Caco-2 (cell line): ENCODE measurements at regions not wholly inside any gene's neighbourhood (a gene's known extent, or its start where the extent isn't known, plus 50 kb on each side); places are given as distances from the start of the nearest gene placed in this dataset.

ENCODE experiments used
- BruUV-seq: library from RNA; stranded (reverse); fragments of 400-500 nt; replicated peaks from 2 replicates; lab custom pipeline; 2021; lab: Mats Ljungman, UMichigan
- CTCF ChIA-PET: fragments of 300-600 bp; sonication (Branson Sonifier 250); formaldehyde crosslinking; loops from one replicate; lab custom pipeline; 2022; ENCODE audit warnings: antibody characterized with exemption; lab: Charles Lee
- POLR2A ChIA-PET: fragments of 300-600 bp; sonication (Branson Sonifier 250); formaldehyde crosslinking; loops from one replicate; lab custom pipeline; 2022; ENCODE audit warnings: antibody characterized with exemption; lab: Charles Lee
- DNase-seq, 2 experiments: peaks; one replicate each; pipeline versions ENCODE4 v3.0.0 to v3.0.0-alpha.2; 2020 to 2022
- H3K27me3 ChIP-seq: replicated peaks from 2 replicates; pipeline ENCODE4 v1.6.0; 2011; ENCODE audit warnings: low read length; ENCODE audit not compliant: control insufficient read depth, insufficient read depth
- H3K36me3 ChIP-seq: 2 replicates; pipeline ENCODE4 v1.5.1; 2011; ENCODE audit warnings: low read length; ENCODE audit not compliant: control insufficient read depth, insufficient read depth
- H3K4me1 ChIP-seq: fragments of 250-450 bp; sonication (Bioruptor Pico); 2 replicates; pipeline ENCODE4 v1.5.1; 2020; ENCODE audit warnings: mild to moderate bottlenecking
- H3K4me3 ChIP-seq: 2 replicates; pipeline ENCODE4 v1.5.1; 2011; ENCODE audit warnings: low read depth, mild to moderate bottlenecking, control low read depth, low read length
- H3K9me3 ChIP-seq: fragments of 250-450 bp; sonication (Bioruptor Pico); 2 replicates; pipeline ENCODE4 v1.5.1; 2020; ENCODE audit warnings: mild to moderate bottlenecking, moderate library complexity
- H3K27ac Mint-ChIP-seq: one replicate; pipeline ENCODE4 v1.8.0; 2022; ENCODE audit warnings: mixed read lengths; ENCODE audit not compliant: unreplicated experiment
- H3K27me3 Mint-ChIP-seq: one replicate; pipeline ENCODE4 v1.8.0; 2022; ENCODE audit warnings: mixed read lengths; ENCODE audit not compliant: insufficient read depth, unreplicated experiment
- H3K36me3 Mint-ChIP-seq: one replicate; pipeline ENCODE4 v1.8.0; 2022; ENCODE audit warnings: mild to moderate bottlenecking, mixed read lengths; ENCODE audit not compliant: insufficient read depth, unreplicated experiment
- H3K4me1 Mint-ChIP-seq: one replicate; pipeline ENCODE4 v1.8.0; 2022; ENCODE audit warnings: low read depth, mixed read lengths; ENCODE audit not compliant: unreplicated experiment
- H3K4me3 Mint-ChIP-seq: one replicate; pipeline ENCODE4 v1.8.0; 2022; ENCODE audit warnings: mild to moderate bottlenecking, moderate library complexity, mixed read lengths; ENCODE audit not compliant: unreplicated experiment
- H3K9me3 Mint-ChIP-seq: one replicate; pipeline ENCODE4 v1.8.0; 2022; ENCODE audit warnings: mixed read lengths; ENCODE audit not compliant: unreplicated experiment
- intact Hi-C: fragments of 100-400 bp; cut with micrococcal nuclease; formaldehyde crosslinking; loops from one replicate; pipeline ENCODE4 v1.10.0; 2022; ENCODE audit not compliant: unreplicated experiment
- TF ChIP-seq, protein P1 (sequence below), 2 experiments: fragments of 200-600 bp in 1 of 2; IDR thresholded peaks; 1 replicate in 1 of 2; 2 replicates in 1 of 2; pipeline versions ENCODE4 v1.5.1 to v1.8.0; 2011 to 2022; ENCODE audit warnings: antibody characterized with exemption in 1 of 2, control low read depth in 1 of 2, inconsistent platforms in 1 of 2, low read depth in 1 of 2, low read length in 1 of 2, mild to moderate bottlenecking in 1 of 2, moderate library complexity in 1 of 2; ENCODE audit not compliant: insufficient read depth in 1 of 2, severe bottlenecking in 1 of 2, unreplicated experiment in 1 of 2

DNA sequence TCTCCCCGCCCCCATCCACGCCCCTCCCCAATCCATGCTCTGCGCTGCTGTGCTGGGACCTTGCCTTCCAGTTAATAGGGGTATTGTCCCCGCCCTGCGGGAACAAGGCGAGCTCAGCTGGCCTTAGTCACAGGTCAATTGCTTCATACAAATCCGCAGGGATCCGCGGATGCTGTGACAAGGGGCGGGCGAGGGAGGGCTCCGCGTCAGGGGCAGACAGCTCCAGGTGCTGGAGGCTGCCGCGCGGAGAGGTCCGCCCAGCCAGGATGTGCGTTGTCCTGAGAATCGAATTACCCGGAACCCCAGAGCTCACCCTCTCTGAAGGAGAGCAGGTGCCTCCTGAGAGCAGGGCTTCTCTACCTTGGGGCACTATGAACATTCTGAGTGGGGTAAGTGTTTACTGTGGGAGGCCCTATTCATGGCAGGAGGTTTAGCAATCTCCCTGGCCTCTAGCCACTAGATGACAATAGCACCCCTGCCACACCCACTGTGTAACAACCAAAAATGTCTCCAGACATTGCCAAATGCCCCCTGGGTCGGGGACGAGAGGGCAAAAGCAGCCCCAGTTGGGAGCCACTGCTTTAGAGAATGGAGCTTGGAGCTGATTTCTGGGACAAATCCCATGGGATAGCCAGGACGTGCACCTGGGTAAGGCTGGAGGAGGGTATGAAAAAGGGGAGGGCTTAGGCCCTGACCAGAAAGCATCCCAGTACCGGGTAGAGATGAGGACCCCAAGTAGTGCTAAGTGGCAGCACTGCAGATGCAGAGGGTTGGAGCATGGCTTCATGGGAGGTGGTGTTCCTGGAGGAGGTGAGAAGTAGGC, 138.2 kb downstream of the CYLD start:
- intact Hi-C loops, result loop anchor here (5.0 kb wide), 1 partner anchor 48 kb away; no protein-coding TSS in a partner anchor
- Mint-ChIP-seq H3K27me3 (peaks cover 4% of the 10 kb centered on the region), H3K9me3 (peaks cover 13% of the 10 kb centered on the region), H3K27ac (no peak overlapping the region), H3K4me3 (no peak overlapping the region), H3K4me1 (no peaks in the 10 kb centered on the region), H3K36me3 (no peaks in the 10 kb centered on the region)
- BruUV-seq, result no TSS peak
- POLR2A ChIA-PET, result no interaction called here
- CTCF ChIA-PET, result no interaction called here
- DNase-seq, result no peak
- H3K27me3 ChIP-seq, result no peaks in the 10 kb centered on the region
- TF ChIP-seq, protein P1, sequence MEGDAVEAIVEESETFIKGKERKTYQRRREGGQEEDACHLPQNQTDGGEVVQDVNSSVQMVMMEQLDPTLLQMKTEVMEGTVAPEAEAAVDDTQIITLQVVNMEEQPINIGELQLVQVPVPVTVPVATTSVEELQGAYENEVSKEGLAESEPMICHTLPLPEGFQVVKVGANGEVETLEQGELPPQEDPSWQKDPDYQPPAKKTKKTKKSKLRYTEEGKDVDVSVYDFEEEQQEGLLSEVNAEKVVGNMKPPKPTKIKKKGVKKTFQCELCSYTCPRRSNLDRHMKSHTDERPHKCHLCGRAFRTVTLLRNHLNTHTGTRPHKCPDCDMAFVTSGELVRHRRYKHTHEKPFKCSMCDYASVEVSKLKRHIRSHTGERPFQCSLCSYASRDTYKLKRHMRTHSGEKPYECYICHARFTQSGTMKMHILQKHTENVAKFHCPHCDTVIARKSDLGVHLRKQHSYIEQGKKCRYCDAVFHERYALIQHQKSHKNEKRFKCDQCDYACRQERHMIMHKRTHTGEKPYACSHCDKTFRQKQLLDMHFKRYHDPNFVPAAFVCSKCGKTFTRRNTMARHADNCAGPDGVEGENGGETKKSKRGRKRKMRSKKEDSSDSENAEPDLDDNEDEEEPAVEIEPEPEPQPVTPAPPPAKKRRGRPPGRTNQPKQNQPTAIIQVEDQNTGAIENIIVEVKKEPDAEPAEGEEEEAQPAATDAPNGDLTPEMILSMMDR (IDR thresholded peaks at IDR 0.05; ENCODE audit: insufficient read depth in 1 of 2, low read depth in 1 of 2, low read length in 1 of 2, severe bottlenecking in 1 of 2, unreplicated experiment in 1 of 2), result no peak
- peaks cover 5% of the 10 kb centered on the region; the same call in 1 of the 2 replicates for H3K9me3 ChIP-seq
- H3K36me3 ChIP-seq, result no peaks in the 10 kb centered on the region
- no peak overlapping the region for H3K4me3 ChIP-seq
- no peaks in the 10 kb centered on the region for H3K4me1 ChIP-seq

DNA sequence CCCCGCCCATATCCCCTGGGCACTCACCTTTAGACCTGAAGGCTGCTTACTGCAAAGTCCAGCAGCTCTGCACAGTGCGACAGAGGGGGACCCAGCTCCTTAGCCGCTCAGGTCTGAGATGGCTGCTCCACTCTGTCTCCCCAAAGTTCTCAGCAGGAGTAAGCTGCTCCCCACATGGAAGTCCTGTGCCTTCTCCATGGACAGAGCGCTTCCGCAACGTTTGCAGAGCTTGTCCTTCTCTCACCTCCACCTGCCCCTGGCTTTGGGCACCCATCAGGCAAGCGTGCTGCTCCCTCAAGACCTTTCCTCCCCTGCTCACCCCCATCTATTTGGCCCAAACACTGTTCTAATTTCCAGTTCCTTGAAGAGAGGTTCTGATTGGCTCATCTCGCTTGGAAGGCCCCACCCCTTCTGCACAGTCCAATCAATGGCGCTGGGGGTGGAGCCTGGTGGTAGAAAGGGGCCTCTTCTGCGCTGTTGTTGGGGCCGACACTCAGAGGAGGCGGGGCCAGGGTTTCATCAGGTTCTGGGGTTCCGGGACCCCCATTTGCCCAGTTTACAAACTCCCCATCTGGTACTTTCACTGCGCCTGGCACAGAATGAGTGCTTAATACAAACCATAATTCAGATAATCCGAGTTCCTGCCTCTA, 137.2 kb downstream of the CYLD start:
- no peak overlapping the region for H3K27ac Mint-ChIP-seq

DNA sequence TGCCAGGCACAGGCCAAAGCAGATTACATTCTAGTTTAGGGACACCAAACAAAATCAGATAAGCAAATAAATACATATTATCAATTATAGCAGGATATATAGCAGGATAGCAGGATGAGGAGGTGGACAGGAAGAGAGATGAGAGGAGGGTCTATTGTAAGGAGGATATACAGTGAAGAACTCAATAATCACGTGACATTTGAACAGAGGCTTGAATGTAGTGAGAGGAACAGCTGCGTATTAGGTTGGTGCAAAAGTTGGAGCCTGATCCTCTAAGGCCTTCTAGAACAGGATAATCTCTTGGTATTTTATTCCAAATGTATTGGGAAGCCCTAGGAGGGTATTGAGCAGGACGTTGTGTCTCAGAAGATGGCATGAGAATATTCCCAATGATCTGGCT, 136.7 kb downstream of the CYLD start:
- H3K36me3 Mint-ChIP-seq, result no peaks in the 10 kb centered on the region
- POLR2A ChIA-PET, result no interaction called here
- no peaks in the 10 kb centered on the region for H3K36me3 ChIP-seq
- peaks cover 4% of the 10 kb centered on the region for H3K27me3 Mint-ChIP-seq
- DNase-seq, result no peak
- H3K4me1 ChIP-seq, result no peaks in the 10 kb centered on the region
- H3K27ac Mint-ChIP-seq, result no peak overlapping the region
- H3K27me3 ChIP-seq, result no peaks in the 10 kb centered on the region
- no peak overlapping the region for H3K4me3 ChIP-seq
- intact Hi-C loops, result no loop called here
- CTCF ChIA-PET, result no interaction called here
- H3K4me1 Mint-ChIP-seq, result no peaks in the 10 kb centered on the region
- BruUV-seq, result no TSS peak
- H3K9me3 Mint-ChIP-seq, result no peaks in the 10 kb centered on the region
- TF ChIP-seq, protein P1 (IDR thresholded peaks at IDR 0.05; ENCODE audit: insufficient read depth in 1 of 2, low read depth in 1 of 2, low read length in 1 of 2, severe bottlenecking in 1 of 2, unreplicated experiment in 1 of 2), result no peak
- no peak overlapping the region for H3K4me3 Mint-ChIP-seq
- H3K9me3 ChIP-seq, result 0 out of 2 replicates have a peak, but pooled peaks cover under 1% of the 10 kb centered on the region

More for the DNA sequence above, 137.2 kb downstream of the CYLD start:
- H3K4me3 ChIP-seq, result no peak overlapping the region
- Mint-ChIP-seq H3K4me3 (no peak overlapping the region), H3K36me3 (no peaks in the 10 kb centered on the region), H3K27me3 (peaks cover 4% of the 10 kb centered on the region), H3K4me1 (no peaks in the 10 kb centered on the region), H3K9me3 (peaks cover 5% of the 10 kb centered on the region)
- H3K27me3 ChIP-seq, result no peaks in the 10 kb centered on the region
- POLR2A ChIA-PET, result no interaction called here
- CTCF ChIA-PET, result no interaction called here
- intact Hi-C loops, result no loop called here
- H3K36me3 ChIP-seq, result no peaks in the 10 kb centered on the region
- H3K4me1 ChIP-seq, result no peaks in the 10 kb centered on the region
- TF ChIP-seq, protein P1 (IDR thresholded peaks at IDR 0.05; ENCODE audit: insufficient read depth in 1 of 2, low read depth in 1 of 2, low read length in 1 of 2, severe bottlenecking in 1 of 2, unreplicated experiment in 1 of 2), result no peak
- DNase-seq, result no peak
- H3K9me3 ChIP-seq, result peaks cover 5% of the 10 kb centered on the region; the same call in 1 of the 2 replicates
- BruUV-seq, result no TSS peak
